HG03565 (cell line): ENCODE measurements at regions not wholly inside any gene's neighbourhood (a gene's known extent, or its start where the extent isn't known, plus 50 kb on each side); places are given as distances from the start of the nearest gene placed in this dataset.

Experiments
- ATAC-seq: cut with Tn5 transposase; IDR thresholded peaks from one replicate; pipeline ENCODE4 v1.9.1; 2021; ENCODE audit warnings: mild to moderate bottlenecking, moderate library complexity; ENCODE audit not compliant: unreplicated experiment

- ATAC-seq, result no peak
Observed at GRCh38 chr5:158414333-158414762, 555.4 kb upstream of the CLINT1 start.

- ATAC-seq, result no peak
Observed at GRCh38 chr5:158413122-158413680, 554.3 kb upstream of the CLINT1 start.

- no peak for ATAC-seq
Observed at GRCh38 chr5:158410976-158411375, 552.0 kb upstream of the CLINT1 start.

GRCh38 chr5:158409507-158409906, 550.6 kb upstream of the CLINT1 start:
- ATAC-seq, result peak; percentile 48

GRCh38 chr5:158407824-158408195, 548.9 kb upstream of the CLINT1 start:
- ATAC-seq, result no peak

GRCh38 chr5:158406884-158407823, 548.2 kb upstream of the CLINT1 start:
- peak; percentile 52 for ATAC-seq

GRCh38 chr5:158398360-158399201, 539.6 kb upstream of the CLINT1 start:
- ATAC-seq, result peak; percentile 91

- ATAC-seq, result no peak
Observed at GRCh38 chr5:158397278-158397677, 538.3 kb upstream of the CLINT1 start.

GRCh38 chr5:158394102-158394501, 535.2 kb upstream of the CLINT1 start:
- no peak for ATAC-seq

GRCh38 chr5:158393457-158393856, 534.5 kb upstream of the CLINT1 start:
- ATAC-seq, result no peak

GRCh38 chr5:158392753-158393152, 533.8 kb upstream of the CLINT1 start:
- ATAC-seq, result no peak

- peak; percentile 60 for ATAC-seq
Observed at GRCh38 chr5:158390577-158390976, 531.6 kb upstream of the CLINT1 start.

GRCh38 chr5:158389786-158390185, 530.8 kb upstream of the CLINT1 start:
- ATAC-seq, result no peak

GRCh38 chr5:158388021-158388420, 529.1 kb upstream of the CLINT1 start:
- no peak for ATAC-seq

- no peak for ATAC-seq
Observed at GRCh38 chr5:158387499-158387898, 528.6 kb upstream of the CLINT1 start.

GRCh38 chr5:158385982-158386381, 527.0 kb upstream of the CLINT1 start:
- no peak for ATAC-seq

GRCh38 chr5:158384535-158385481, 525.9 kb upstream of the CLINT1 start:
- no peak for ATAC-seq

GRCh38 chr5:158383486-158383885, 524.5 kb upstream of the CLINT1 start:
- ATAC-seq, result no peak

- peak; percentile 95 for ATAC-seq
Observed at GRCh38 chr5:158382473-158382872, 523.5 kb upstream of the CLINT1 start.

GRCh38 chr5:158381614-158382160, 522.7 kb upstream of the CLINT1 start:
- ATAC-seq, result no peak
